Stomach (tissue), 4 donors: ENCODE measurements at regions not wholly inside any gene's neighbourhood (a gene's known extent, or its start where the extent isn't known, plus 50 kb on each side); places are given as distances from the start of the nearest gene placed in this dataset.

ENCODE experiments used
- EP300 ChIP-seq: sonication (generic); formaldehyde crosslinking; IDR thresholded peaks from one replicate; pipeline ENCODE4 v1.6.1; 2017; ENCODE audit warnings: antibody characterized with exemption
- TF ChIP-seq, protein P1 (sequence below), 7 experiments: fragments of 450-650 bp in 4 of 7; fragments of 200-600 bp in 3 of 7; sonication (generic) in 3 of 7; IDR thresholded peaks; one replicate each; pipeline ENCODE4 v1.5.1; 2016 to 2019; ENCODE audit warnings: antibody characterized with exemption in 7 of 7, control low read depth in 2 of 7, mild to moderate bottlenecking in 1 of 7

DNA sequence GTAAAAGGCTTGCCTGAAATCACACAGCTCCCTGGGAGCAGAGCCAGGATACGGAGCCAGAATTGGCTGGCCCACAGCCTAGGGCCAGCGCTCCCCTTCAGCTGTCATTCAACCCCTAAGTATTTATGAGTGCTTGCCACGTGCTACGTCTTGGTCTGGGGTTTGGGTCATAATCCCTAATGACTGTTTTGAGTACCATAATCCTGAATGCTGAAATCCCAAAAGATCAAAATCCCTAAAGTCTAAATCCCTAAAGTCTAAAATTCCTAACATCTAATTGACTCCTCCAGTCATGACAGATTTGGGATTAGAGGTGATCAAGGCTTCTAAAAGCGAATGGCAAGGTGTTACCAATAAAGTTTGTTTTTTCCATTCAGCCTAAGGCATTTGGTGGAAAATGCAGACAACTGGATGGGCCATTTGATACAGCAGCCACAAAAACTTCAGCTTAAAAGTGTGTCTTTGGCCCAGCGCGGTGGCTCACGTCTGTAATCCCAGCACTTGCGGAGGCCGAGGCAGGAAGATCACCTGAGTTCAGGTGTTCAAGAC lies 59.8 kb upstream of the PRR5 start:
- TF ChIP-seq, protein P1, sequence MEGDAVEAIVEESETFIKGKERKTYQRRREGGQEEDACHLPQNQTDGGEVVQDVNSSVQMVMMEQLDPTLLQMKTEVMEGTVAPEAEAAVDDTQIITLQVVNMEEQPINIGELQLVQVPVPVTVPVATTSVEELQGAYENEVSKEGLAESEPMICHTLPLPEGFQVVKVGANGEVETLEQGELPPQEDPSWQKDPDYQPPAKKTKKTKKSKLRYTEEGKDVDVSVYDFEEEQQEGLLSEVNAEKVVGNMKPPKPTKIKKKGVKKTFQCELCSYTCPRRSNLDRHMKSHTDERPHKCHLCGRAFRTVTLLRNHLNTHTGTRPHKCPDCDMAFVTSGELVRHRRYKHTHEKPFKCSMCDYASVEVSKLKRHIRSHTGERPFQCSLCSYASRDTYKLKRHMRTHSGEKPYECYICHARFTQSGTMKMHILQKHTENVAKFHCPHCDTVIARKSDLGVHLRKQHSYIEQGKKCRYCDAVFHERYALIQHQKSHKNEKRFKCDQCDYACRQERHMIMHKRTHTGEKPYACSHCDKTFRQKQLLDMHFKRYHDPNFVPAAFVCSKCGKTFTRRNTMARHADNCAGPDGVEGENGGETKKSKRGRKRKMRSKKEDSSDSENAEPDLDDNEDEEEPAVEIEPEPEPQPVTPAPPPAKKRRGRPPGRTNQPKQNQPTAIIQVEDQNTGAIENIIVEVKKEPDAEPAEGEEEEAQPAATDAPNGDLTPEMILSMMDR (IDR thresholded peaks at IDR 0.05) = no peak
- TF ChIP-seq EP300 = no peak
